Small intestine (tissue), 7 donors: ENCODE measurements at regions not wholly inside any gene's neighbourhood (a gene's known extent, or its start where the extent isn't known, plus 50 kb on each side); places are given as distances from the start of the nearest gene placed in this dataset.
A peak's percentile ranks its signal among the peaks of the same experiment; 100 is the strongest.

Experiments
- DNase-seq, 2 donors: peaks; one replicate each; pipeline versions ENCODE4 v3.0.0 to v3.0.0-alpha.2; 2013
- FAIRE-seq: peaks from 2 replicates; lab custom pipeline; 2012; peaks lifted over from hg19 to GRCh38; lab: Jason Lieb, UNC
- H3K27ac ChIP-seq, 3 donors: one replicate each; pipeline ENCODE4 v1.5.1; 2013; ENCODE audit warnings: low read length in 2 of 3, mild to moderate bottlenecking in 2 of 3, control low read depth in 1 of 3, inconsistent platforms in 1 of 3, low read depth in 1 of 3, moderate library complexity in 1 of 3
- H3K27me3 ChIP-seq, 3 donors: one replicate each; pipeline ENCODE4 v1.6.1; 2013; ENCODE audit warnings: low read length in 3 of 3, inconsistent platforms in 1 of 3; ENCODE audit not compliant: control insufficient read depth in 3 of 3, insufficient read depth in 3 of 3
- H3K36me3 ChIP-seq, 3 donors: one replicate each; pipeline ENCODE4 v1.6.1; 2013; ENCODE audit warnings: low read length in 3 of 3, inconsistent platforms in 1 of 3, low read depth in 1 of 3, mild to moderate bottlenecking in 1 of 3, moderate library complexity in 1 of 3; ENCODE audit not compliant: control insufficient read depth in 3 of 3, insufficient read depth in 2 of 3
- H3K4me1 ChIP-seq, 3 donors: one replicate each; pipeline ENCODE4 v1.6.1; 2013; ENCODE audit warnings: low read length in 2 of 3, inconsistent platforms in 1 of 3, low read depth in 1 of 3, mild to moderate bottlenecking in 1 of 3, moderate library complexity in 1 of 3; ENCODE audit not compliant: control insufficient read depth in 3 of 3, insufficient read depth in 2 of 3
- H3K4me3 ChIP-seq, 3 donors: one replicate each; pipeline ENCODE4 v1.5.1; 2013; ENCODE audit warnings: low read length in 3 of 3, control low read depth in 1 of 3, inconsistent platforms in 1 of 3, low read depth in 1 of 3, mild to moderate bottlenecking in 1 of 3, moderate library complexity in 1 of 3
- H3K9me3 ChIP-seq, 2 donors: one replicate each; pipeline ENCODE4 v1.6.1; 2013; ENCODE audit warnings: low read depth in 1 of 2, low read length in 1 of 2; ENCODE audit not compliant: control insufficient read depth in 2 of 2, insufficient read depth in 1 of 2
- WGBS, 3 donors: extraction: QIAGEN DNeasy Blood & Tissue Kit; methylation state at CpG; one replicate each; pipeline ENCODE4 v1.1.7; 2013; 5-methylcytosine and 5-hydroxymethylcytosine counted together
- donor health status: healthy with polysubstance abuse.
- donor health status: control.
- donor health status: control.
- donor health status: Bipolar disorder and iron deficiency.
- donor health status: healthy.

GRCh38 chr14:71289536-71289935, 382.3 kb downstream of the PCNX1 start:
- H3K9me3 ChIP-seq: peaks cover 0 to 6% of the 10 kb centered on the region in 2 donors
- no peak overlapping the region for H3K4me3 ChIP-seq
- no peaks in the 10 kb centered on the region for H3K36me3 ChIP-seq
- no peak overlapping the region for H3K27ac ChIP-seq
- 24 to 50% (median 24%) methylated on average over 4 of the region's 4 CpGs for WGBS, 3 donors
- no peak for FAIRE-seq
- H3K4me1 ChIP-seq: no peaks in the 10 kb centered on the region
- peak; percentile 3 to 7 for DNase-seq
- H3K27me3 ChIP-seq: no peaks in the 10 kb centered on the region

GRCh38 chr14:71290301-71290700, 383.0 kb downstream of the PCNX1 start:
- FAIRE-seq: no peak
- peaks cover 0 to 6% of the 10 kb centered on the region in 2 donors for H3K9me3 ChIP-seq
- WGBS, 3 donors: 73 to 85% (median 80%) methylated on average over 6 of the region's 6 CpGs

GRCh38 chr14:71290960-71291466, 383.8 kb downstream of the PCNX1 start:
- FAIRE-seq (no peak), DNase-seq (no peak)
- H3K27ac ChIP-seq: no peak overlapping the region
- no peaks in the 10 kb centered on the region for H3K27me3 ChIP-seq
- no peaks in the 10 kb centered on the region for H3K36me3 ChIP-seq
- no peak overlapping the region for H3K4me3 ChIP-seq
- H3K9me3 ChIP-seq: peaks cover 0 to 2% of the 10 kb centered on the region in 2 donors
- WGBS, 3 donors: 55 to 66% (median 65%) methylated on average over 4 of the region's 4 CpGs
- no peaks in the 10 kb centered on the region for H3K4me1 ChIP-seq

More at GRCh38 chr14:71290301-71290700, 383.0 kb downstream of the PCNX1 start:
- Histone ChIP-seq H3K4me3 (no peak overlapping the region), H3K27me3 (no peaks in the 10 kb centered on the region), H3K36me3 (no peaks in the 10 kb centered on the region), H3K27ac (no peak overlapping the region), H3K4me1 (no peaks in the 10 kb centered on the region)
- no peak for DNase-seq

- no peak overlapping the region for H3K4me3 ChIP-seq
- H3K9me3 ChIP-seq: peaks cover 0 to 2% of the 10 kb centered on the region in 2 donors
- no peaks in the 10 kb centered on the region for H3K27me3 ChIP-seq
- no peaks in the 10 kb centered on the region for H3K4me1 ChIP-seq
- no peak for FAIRE-seq
- no peaks in the 10 kb centered on the region for H3K36me3 ChIP-seq
- no peak overlapping the region for H3K27ac ChIP-seq
- no peak for DNase-seq
These were observed 388.9 kb downstream of the PCNX1 start for GRCh38 chr14:71296184-71296583.

GRCh38 chr14:71300566-71301330, 393.5 kb downstream of the PCNX1 start:
- FAIRE-seq (no peak), DNase-seq (no peak)
- no peaks in the 10 kb centered on the region for H3K27me3 ChIP-seq

GRCh38 chr14:71301611-71302010, 394.4 kb downstream of the PCNX1 start:
- FAIRE-seq: no peak

More at GRCh38 chr14:71300566-71301330, 393.5 kb downstream of the PCNX1 start:
- Histone ChIP-seq H3K9me3 (peaks cover 0 to 8% of the 10 kb centered on the region in 2 donors), H3K27ac (no peak overlapping the region), H3K36me3 (no peaks in the 10 kb centered on the region), H3K4me3 (no peak overlapping the region), H3K4me1 (no peaks in the 10 kb centered on the region)
- WGBS, 3 donors: 58 to 60% (median 58%) methylated on average over 5 of the region's 5 CpGs

GRCh38 chr14:71304690-71305089, 397.4 kb downstream of the PCNX1 start:
- H3K27ac ChIP-seq: no peak overlapping the region
- no peaks in the 10 kb centered on the region for H3K4me1 ChIP-seq
- WGBS, 3 donors: 88 to 94% (median 91%) methylated on average over 6 of the region's 6 CpGs
- FAIRE-seq: no peak
- H3K27me3 ChIP-seq: no peaks in the 10 kb centered on the region
- H3K4me3 ChIP-seq: no peak overlapping the region
- DNase-seq: no peak
- H3K9me3 ChIP-seq: peaks cover 0 to 11% of the 10 kb centered on the region in 2 donors
- H3K36me3 ChIP-seq: no peaks in the 10 kb centered on the region

More at GRCh38 chr14:71301611-71302010, 394.4 kb downstream of the PCNX1 start:
- Histone ChIP-seq H3K27ac (no peak overlapping the region), H3K36me3 (no peaks in the 10 kb centered on the region), H3K9me3 (peaks cover 0 to 11% of the 10 kb centered on the region in 2 donors), H3K4me1 (no peaks in the 10 kb centered on the region), H3K27me3 (no peaks in the 10 kb centered on the region), H3K4me3 (no peak overlapping the region)
- 88 to 98% (median 98%) methylated on average over 2 of the region's 2 CpGs for WGBS, 3 donors
- no peak for DNase-seq

GRCh38 chr14:71308671-71309070, 401.4 kb downstream of the PCNX1 start:
- Histone ChIP-seq H3K9me3 (peaks cover 0 to 11% of the 10 kb centered on the region in 2 donors), H3K27ac (no peak overlapping the region), H3K36me3 (no peaks in the 10 kb centered on the region), H3K4me3 (no peak overlapping the region), H3K27me3 (peaks cover 0 to 3% (median 0%) of the 10 kb centered on the region in 3 donors), H3K4me1 (no peaks in the 10 kb centered on the region)
- FAIRE-seq (no peak), DNase-seq (no peak)
- WGBS, 3 donors: 96 to 100% (median 97%) methylated on average over 1 of the region's 1 CpG
